A673 (cell line): ENCODE measurements at regions not wholly inside any gene's neighbourhood (a gene's known extent, or its start where the extent isn't known, plus 50 kb on each side); places are given as distances from the start of the nearest gene placed in this dataset.

ENCODE experiments used
- CTCF ChIP-seq: fragments of 300-800, 200-600 bp; sonication (generic); conservative IDR thresholded peaks from 2 replicates; pipeline ENCODE4 v1.5.1; 2017; ENCODE audit warnings: low read depth, mild to moderate bottlenecking, antibody characterized with exemption, low read length, moderate library complexity, mixed read lengths
- EZH2 ChIP-seq: fragments of 200-600 bp; sonication (generic); IDR thresholded peaks from 2 replicates; pipeline ENCODE4 v1.6.1; 2017; ENCODE audit warnings: borderline replicate concordance, low read depth, mild to moderate bottlenecking, mixed read lengths, antibody characterized with exemption, low read length; ENCODE audit not compliant: poor library complexity, severe bottlenecking

DNA sequence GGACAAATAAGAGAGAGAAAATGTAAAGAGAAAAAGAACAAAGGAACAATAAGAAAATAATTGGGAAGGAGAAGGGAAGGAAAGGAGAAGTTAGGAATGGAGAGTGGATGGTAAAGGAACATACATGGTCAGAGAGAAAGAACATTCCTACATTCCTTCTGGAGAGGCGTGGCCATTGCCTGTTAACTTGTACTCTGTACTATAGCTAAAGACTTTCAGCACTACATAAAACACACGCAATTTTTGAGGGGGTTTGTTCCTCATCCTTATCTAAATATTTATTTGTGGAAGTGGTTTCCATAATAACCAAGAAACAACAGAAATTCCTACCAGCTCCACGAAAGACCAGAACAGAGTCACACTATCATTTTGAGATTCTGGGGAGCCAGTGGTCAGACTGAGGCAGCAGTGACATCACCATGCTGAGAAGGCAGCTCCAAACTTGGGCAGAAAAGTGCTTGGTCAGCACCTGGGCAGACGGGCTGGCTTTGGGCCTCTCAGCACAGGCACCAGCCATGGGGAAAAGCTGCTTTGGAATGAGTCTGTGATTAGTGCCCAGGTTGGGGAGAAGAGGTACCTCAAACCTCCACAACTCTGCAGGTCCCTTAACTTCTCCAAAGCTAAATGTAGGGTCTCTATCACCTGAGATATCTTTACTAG lies 125.9 kb upstream of the NTF3 start:
- TF ChIP-seq CTCF (no peak), EZH2 (no peak)
